ENCODE measurements at regions not wholly inside any gene's neighbourhood (a gene's known extent, or its start where the extent isn't known, plus 50 kb on each side); places are given as distances from the start of the nearest gene placed in this dataset.

GRCh38 chr2:8314063-8314462 is 367.8 kb upstream of the ID2 start:
- Histone ChIP-seq H3K4me3 (ENCODE audit: insufficient read length, low read depth) (no peak overlapping the region), H3K27me3 (ENCODE audit: insufficient read depth, insufficient read length) (no peaks in the 10 kb centered on the region), H3K36me3 (ENCODE audit: insufficient read depth, insufficient read length, low read length) (no peaks in the 10 kb centered on the region), H3K9ac (ENCODE audit: insufficient read length, low read depth) (no peak overlapping the region), H3K4me1 (ENCODE audit: insufficient read depth, insufficient read length) (peaks cover 4% of the 10 kb centered on the region), H3K9me3 (ENCODE audit: insufficient read depth, low read length) (no peaks in the 10 kb centered on the region; the same call in 1 of the 2 replicates)
- no peak for DNase-seq (ENCODE audit: low read depth, low spot score)
- TF ChIP-seq ZNF274 (IDR thresholded peaks at IDR 0.05; ENCODE audit: low read depth, low read length) (no peak), YY1 (IDR thresholded peaks at IDR 0.05; ENCODE audit: insufficient read depth, insufficient read length) (no peak), SUZ12 (IDR thresholded peaks at IDR 0.05; ENCODE audit: extremely low read depth, insufficient read depth, insufficient read length) (no peak)

GRCh38 chr2:8315531-8316165 is 366.2 kb upstream of the ID2 start:
- H3K9ac ChIP-seq (ENCODE audit: insufficient read length, low read depth) = no peak overlapping the region
- no peaks in the 10 kb centered on the region; the same call in 1 of the 2 replicates for H3K9me3 ChIP-seq (ENCODE audit: insufficient read depth, low read length)
- H3K4me1 ChIP-seq (ENCODE audit: insufficient read depth, insufficient read length) = no peaks in the 10 kb centered on the region
- no peaks in the 10 kb centered on the region for H3K36me3 ChIP-seq (ENCODE audit: insufficient read depth, insufficient read length, low read length)
- no peak overlapping the region for H3K4me3 ChIP-seq (ENCODE audit: insufficient read length, low read depth)
- peak; percentile 56 for DNase-seq (ENCODE audit: low read depth, low spot score)
- no peak for TF ChIP-seq SUZ12 (IDR thresholded peaks at IDR 0.05; ENCODE audit: extremely low read depth, insufficient read depth, insufficient read length)
- TF ChIP-seq YY1 (IDR thresholded peaks at IDR 0.05; ENCODE audit: insufficient read depth, insufficient read length) = no peak
- no peak for TF ChIP-seq ZNF274 (IDR thresholded peaks at IDR 0.05; ENCODE audit: low read depth, low read length)
- H3K27me3 ChIP-seq (ENCODE audit: insufficient read depth, insufficient read length) = no peaks in the 10 kb centered on the region

GRCh38 chr2:8316356-8316755 is 365.5 kb upstream of the ID2 start:
- H3K9ac ChIP-seq (ENCODE audit: insufficient read length, low read depth) = no peak overlapping the region

GRCh38 chr2:8317418-8317817 is 364.4 kb upstream of the ID2 start:
- no peak for DNase-seq (ENCODE audit: low read depth, low spot score)
- H3K9ac ChIP-seq (ENCODE audit: insufficient read length, low read depth) = no peak overlapping the region
- no peaks in the 10 kb centered on the region for H3K27me3 ChIP-seq (ENCODE audit: insufficient read depth, insufficient read length)
- H3K4me1 ChIP-seq (ENCODE audit: insufficient read depth, insufficient read length) = no peaks in the 10 kb centered on the region
- no peak for TF ChIP-seq YY1 (IDR thresholded peaks at IDR 0.05; ENCODE audit: insufficient read depth, insufficient read length)
- TF ChIP-seq SUZ12 (IDR thresholded peaks at IDR 0.05; ENCODE audit: extremely low read depth, insufficient read depth, insufficient read length) = no peak
- no peak for TF ChIP-seq ZNF274 (IDR thresholded peaks at IDR 0.05; ENCODE audit: low read depth, low read length)
- H3K4me3 ChIP-seq (ENCODE audit: insufficient read length, low read depth) = no peak overlapping the region
- H3K9me3 ChIP-seq (ENCODE audit: insufficient read depth, low read length) = no peaks in the 10 kb centered on the region; the same call in 1 of the 2 replicates
- no peaks in the 10 kb centered on the region for H3K36me3 ChIP-seq (ENCODE audit: insufficient read depth, insufficient read length, low read length)

More at GRCh38 chr2:8316356-8316755, 365.5 kb upstream of the ID2 start:
- H3K4me3 ChIP-seq (ENCODE audit: insufficient read length, low read depth) = no peak overlapping the region
- H3K9me3 ChIP-seq (ENCODE audit: insufficient read depth, low read length) = no peaks in the 10 kb centered on the region; the same call in 1 of the 2 replicates
- DNase-seq (ENCODE audit: low read depth, low spot score) = no peak
- TF ChIP-seq ZNF274 (IDR thresholded peaks at IDR 0.05; ENCODE audit: low read depth, low read length) = no peak
- no peak for TF ChIP-seq YY1 (IDR thresholded peaks at IDR 0.05; ENCODE audit: insufficient read depth, insufficient read length)
- no peak for TF ChIP-seq SUZ12 (IDR thresholded peaks at IDR 0.05; ENCODE audit: extremely low read depth, insufficient read depth, insufficient read length)
- H3K27me3 ChIP-seq (ENCODE audit: insufficient read depth, insufficient read length) = no peaks in the 10 kb centered on the region
- no peaks in the 10 kb centered on the region for H3K36me3 ChIP-seq (ENCODE audit: insufficient read depth, insufficient read length, low read length)
- H3K4me1 ChIP-seq (ENCODE audit: insufficient read depth, insufficient read length) = no peaks in the 10 kb centered on the region

GRCh38 chr2:8319219-8319618 is 362.6 kb upstream of the ID2 start:
- no peak overlapping the region for H3K9ac ChIP-seq (ENCODE audit: insufficient read length, low read depth)
- no peak overlapping the region for H3K4me3 ChIP-seq (ENCODE audit: insufficient read length, low read depth)
- DNase-seq (ENCODE audit: low read depth, low spot score) = no peak
- H3K4me1 ChIP-seq (ENCODE audit: insufficient read depth, insufficient read length) = no peaks in the 10 kb centered on the region
- H3K27me3 ChIP-seq (ENCODE audit: insufficient read depth, insufficient read length) = no peaks in the 10 kb centered on the region
- no peaks in the 10 kb centered on the region for H3K36me3 ChIP-seq (ENCODE audit: insufficient read depth, insufficient read length, low read length)
- TF ChIP-seq YY1 (IDR thresholded peaks at IDR 0.05; ENCODE audit: insufficient read depth, insufficient read length) = no peak
- TF ChIP-seq ZNF274 (IDR thresholded peaks at IDR 0.05; ENCODE audit: low read depth, low read length) = no peak
- TF ChIP-seq SUZ12 (IDR thresholded peaks at IDR 0.05; ENCODE audit: extremely low read depth, insufficient read depth, insufficient read length) = no peak
- H3K9me3 ChIP-seq (ENCODE audit: insufficient read depth, low read length) = no peaks in the 10 kb centered on the region; the same call in 1 of the 2 replicates

- Histone ChIP-seq H3K27me3 (ENCODE audit: insufficient read depth, insufficient read length) (no peaks in the 10 kb centered on the region), H3K36me3 (ENCODE audit: insufficient read depth, insufficient read length, low read length) (no peaks in the 10 kb centered on the region), H3K9ac (ENCODE audit: insufficient read length, low read depth) (no peak overlapping the region), H3K9me3 (ENCODE audit: insufficient read depth, low read length) (no peaks in the 10 kb centered on the region; the same call in 1 of the 2 replicates), H3K4me3 (ENCODE audit: insufficient read length, low read depth) (no peak overlapping the region), H3K4me1 (ENCODE audit: insufficient read depth, insufficient read length) (no peaks in the 10 kb centered on the region)
- DNase-seq (ENCODE audit: low read depth, low spot score) = no peak
- TF ChIP-seq YY1 (IDR thresholded peaks at IDR 0.05; ENCODE audit: insufficient read depth, insufficient read length) (no peak), SUZ12 (IDR thresholded peaks at IDR 0.05; ENCODE audit: extremely low read depth, insufficient read depth, insufficient read length) (no peak), ZNF274 (IDR thresholded peaks at IDR 0.05; ENCODE audit: low read depth, low read length) (no peak)
Observed at GRCh38 chr2:8320311-8321066, 361.4 kb upstream of the ID2 start.

GRCh38 chr2:8322634-8323033 is 359.2 kb upstream of the ID2 start:
- no peaks in the 10 kb centered on the region for H3K27me3 ChIP-seq (ENCODE audit: insufficient read depth, insufficient read length)
- TF ChIP-seq ZNF274 (IDR thresholded peaks at IDR 0.05; ENCODE audit: low read depth, low read length) (no peak), YY1 (IDR thresholded peaks at IDR 0.05; ENCODE audit: insufficient read depth, insufficient read length) (no peak), SUZ12 (IDR thresholded peaks at IDR 0.05; ENCODE audit: extremely low read depth, insufficient read depth, insufficient read length) (no peak)
- H3K9me3 ChIP-seq (ENCODE audit: insufficient read depth, low read length) = no peaks in the 10 kb centered on the region
- H3K4me1 ChIP-seq (ENCODE audit: insufficient read depth, insufficient read length) = no peaks in the 10 kb centered on the region
- no peak for DNase-seq (ENCODE audit: low read depth, low spot score)
- H3K9ac ChIP-seq (ENCODE audit: insufficient read length, low read depth) = no peak overlapping the region
- H3K4me3 ChIP-seq (ENCODE audit: insufficient read length, low read depth) = no peak overlapping the region
- no peaks in the 10 kb centered on the region for H3K36me3 ChIP-seq (ENCODE audit: insufficient read depth, insufficient read length, low read length)

All from NT2/D1 (cell line).